ENCODE measurements at regions not wholly inside any gene's neighbourhood (a gene's known extent, or its start where the extent isn't known, plus 50 kb on each side); places are given as distances from the start of the nearest gene placed in this dataset.
A peak's percentile ranks its signal among the peaks of the same experiment; 100 is the strongest.

DNA sequence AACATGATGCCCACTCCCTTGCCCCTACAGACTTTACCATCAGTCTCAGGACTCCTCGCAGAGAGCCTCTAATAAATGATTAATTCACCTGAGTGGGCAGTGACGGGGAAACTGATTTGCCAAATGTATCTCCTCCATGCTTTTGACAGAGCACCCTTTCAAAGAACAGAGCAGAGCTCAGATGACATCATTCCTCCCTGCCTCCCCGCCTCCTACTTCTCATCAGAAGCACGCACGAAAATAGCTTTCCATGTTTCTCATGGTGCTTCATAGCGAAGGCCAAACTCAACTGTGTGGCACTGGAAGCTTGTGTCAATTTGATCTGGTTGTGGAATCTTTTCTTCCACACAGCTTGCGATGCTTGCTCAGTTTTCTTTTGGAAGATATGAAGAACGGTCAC lies 442.5 kb downstream of the RPS24 start:
- DNase-seq (ENCODE audit: low read depth), result no peak

GRCh38 chr10:78476844-78477243 lies 443.2 kb downstream of the RPS24 start:
- no peak for DNase-seq (ENCODE audit: low read depth)

DNA sequence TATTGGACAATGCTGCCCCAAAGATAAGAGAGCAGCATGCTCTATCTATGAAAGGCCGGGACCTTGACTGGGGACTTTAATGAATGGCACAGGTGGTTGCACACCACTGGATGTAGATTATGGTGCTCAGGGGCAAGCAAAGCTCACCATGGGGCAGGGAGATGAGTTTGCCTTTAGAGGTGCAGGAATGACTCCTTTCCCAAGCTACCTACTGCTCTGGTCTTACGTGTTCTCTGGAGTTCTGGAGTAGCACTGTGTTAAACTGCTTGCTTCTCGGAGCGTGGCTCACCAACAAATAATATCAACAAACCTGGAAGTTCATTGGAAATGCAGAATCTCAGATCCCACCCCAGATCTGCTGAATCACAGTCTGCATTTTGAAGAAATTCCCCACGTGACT lies 445.3 kb downstream of the RPS24 start:
- no peak for DNase-seq (ENCODE audit: low read depth)

DNA sequence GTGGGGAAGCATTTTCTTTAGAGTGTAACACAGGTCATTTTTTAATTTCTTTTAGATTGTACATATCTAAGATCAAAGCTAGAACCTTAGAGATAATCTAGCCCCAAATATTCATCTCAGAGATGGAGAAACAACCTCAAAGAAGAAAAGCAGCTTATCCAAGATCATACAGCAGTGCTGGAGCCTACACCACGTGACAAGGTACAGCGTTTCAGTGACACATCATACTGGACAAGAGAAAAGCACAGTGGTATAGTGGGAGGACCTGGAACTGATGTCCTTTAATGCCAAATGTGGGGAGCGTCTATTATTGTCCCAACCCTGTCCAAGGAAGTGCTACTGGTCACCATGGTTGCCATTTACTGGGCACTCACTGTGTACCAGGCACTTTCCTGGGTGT lies 445.8 kb downstream of the RPS24 start:
- no peak for DNase-seq (ENCODE audit: low read depth)

DNA sequence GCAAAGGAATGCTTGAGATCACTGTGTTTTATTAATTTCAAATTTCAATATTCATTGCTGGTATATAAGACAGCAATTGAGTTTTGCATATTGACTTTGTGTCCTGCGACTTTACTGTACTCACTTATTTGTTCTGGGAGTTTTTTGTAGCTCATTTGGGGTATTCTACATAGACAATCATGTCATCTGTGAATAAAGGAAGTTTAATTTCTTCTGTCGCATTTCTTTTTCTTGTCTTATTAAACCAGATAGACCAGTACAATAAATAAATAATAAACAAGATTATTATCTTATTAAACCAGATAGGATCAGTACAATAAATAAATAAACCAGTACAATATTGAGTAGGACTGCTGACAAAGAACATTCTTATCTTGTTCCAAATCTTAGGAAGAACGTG lies 448.2 kb downstream of the RPS24 start:
- DNase-seq (ENCODE audit: low read depth), result no peak

GRCh38 chr10:78483641-78484040 lies 450.0 kb downstream of the RPS24 start:
- no peak for DNase-seq (ENCODE audit: low read depth)

- DNase-seq (ENCODE audit: low read depth), result no peak
Observed at GRCh38 chr10:78489034-78489433, 455.4 kb downstream of the RPS24 start.

DNA sequence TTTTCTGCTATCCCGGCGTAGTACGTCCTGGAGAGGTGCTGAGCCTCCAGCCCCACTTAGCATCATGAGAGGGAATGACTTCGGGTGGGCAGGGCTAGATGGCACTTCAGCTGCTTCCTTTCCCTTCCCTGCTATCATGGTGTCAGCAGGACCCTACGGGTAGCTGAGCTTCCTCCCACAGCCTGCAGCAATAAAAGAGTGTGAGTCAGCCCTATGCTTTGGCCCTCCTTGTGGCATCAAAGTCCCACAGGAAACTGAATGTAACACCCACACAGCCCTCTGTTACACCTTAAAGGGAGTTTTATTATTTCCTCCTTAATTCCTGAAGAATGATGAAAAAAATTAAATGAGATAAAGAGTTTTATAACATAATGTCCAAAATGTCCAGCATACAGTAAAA lies 458.1 kb downstream of the RPS24 start:
- peak; percentile 68 for DNase-seq (ENCODE audit: low read depth)

DNA sequence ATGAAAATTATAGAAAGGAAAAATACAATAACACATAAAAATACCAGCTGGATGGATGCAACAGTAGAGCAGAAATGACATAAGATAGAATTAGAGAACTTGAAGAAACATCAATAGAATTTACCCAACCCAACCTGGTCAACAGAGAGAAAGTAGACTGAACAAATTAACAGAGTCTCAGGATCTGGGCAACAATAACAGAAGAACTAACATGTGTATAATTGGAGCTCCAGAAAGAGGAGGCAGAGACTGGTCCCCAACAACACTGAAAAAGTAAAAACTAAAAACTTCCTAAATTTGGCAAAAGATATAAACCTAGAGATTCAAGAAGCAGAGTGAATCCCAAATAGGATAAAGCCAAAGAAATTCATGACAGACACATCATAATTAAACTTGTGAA lies 458.8 kb downstream of the RPS24 start:
- DNase-seq (ENCODE audit: low read depth), result no peak

GRCh38 chr10:78494179-78494578 lies 460.5 kb downstream of the RPS24 start:
- DNase-seq (ENCODE audit: low read depth), result no peak

DNA sequence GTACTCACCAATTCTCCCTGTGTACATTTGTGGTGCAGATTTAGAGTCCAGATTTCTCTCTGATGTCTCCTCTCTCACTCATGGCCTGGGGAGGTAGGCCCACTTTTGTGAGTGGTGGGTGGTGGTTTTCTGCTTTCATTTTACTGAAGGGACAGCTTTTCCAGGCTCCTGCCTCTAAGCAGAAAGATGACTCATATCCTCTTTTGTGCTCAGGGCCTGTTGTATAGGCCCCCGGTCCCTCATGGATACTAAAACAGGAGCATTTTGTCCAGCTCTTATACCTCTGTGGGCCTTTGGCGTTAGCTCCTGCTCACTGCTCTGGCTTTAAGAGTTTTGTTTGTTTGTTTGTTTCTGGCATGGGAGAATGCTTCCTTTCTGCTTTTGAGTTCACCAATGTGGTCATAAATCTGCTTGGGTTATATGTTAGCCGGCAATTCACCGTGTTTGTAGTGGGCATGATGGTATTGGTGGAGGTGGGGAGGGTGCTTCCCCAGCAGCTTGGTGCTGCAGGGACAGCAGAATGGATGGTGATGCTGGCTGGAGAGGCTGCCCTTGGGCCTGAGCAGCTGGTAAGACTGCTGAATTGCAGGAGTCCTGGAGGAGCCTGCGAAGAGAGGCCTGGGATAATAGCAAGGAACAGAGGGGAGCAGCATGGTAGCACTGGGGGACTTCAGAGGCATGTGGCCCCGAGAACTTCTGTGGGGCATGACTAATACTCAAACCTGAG lies 468.7 kb downstream of the RPS24 start:
- DNase-seq (ENCODE audit: low read depth), result peak; percentile 47

DNA sequence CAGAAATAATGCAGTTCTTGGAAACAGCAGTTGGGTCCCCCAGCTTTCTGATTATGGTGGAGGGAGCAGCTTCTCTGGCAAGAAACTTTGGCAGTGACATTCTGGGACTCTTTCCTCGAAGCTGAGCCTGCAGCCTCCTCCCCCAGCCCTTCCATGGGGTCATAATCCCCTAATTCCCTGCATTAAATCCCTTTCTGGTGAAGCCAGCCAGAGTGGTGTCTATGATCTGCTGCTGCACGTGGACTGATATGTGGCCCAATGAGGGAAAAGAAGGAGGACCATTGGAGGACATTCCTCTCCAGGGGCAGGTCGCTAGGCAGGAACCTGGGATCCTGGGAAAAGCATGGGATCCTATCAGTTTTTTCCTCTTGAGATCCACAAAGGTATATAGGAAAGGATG lies 470.5 kb downstream of the RPS24 start:
- no peak for DNase-seq (ENCODE audit: low read depth)

GRCh38 chr10:78505657-78506056 lies 472.0 kb downstream of the RPS24 start:
- no peak for DNase-seq (ENCODE audit: low read depth)

DNA sequence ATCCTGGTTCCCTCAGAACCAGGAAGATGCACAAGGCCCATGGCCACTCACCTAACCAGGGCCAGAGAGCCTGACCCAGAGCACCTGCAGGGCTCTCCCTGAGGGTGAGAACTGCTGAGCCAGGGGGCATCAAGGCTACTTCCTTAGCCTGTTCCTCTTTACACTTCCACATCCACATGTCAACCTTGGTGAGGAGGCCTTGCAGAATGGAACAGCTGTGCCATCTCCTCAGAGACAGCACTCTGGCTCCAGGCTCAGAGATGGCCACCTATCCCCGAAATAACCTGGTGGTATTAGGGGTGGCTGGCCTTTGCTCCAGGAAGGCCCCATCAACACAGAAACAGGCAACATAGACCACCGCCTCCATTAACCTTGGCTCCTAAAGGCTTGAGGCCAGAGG lies 473.0 kb downstream of the RPS24 start:
- DNase-seq (ENCODE audit: low read depth), result no peak

DNA sequence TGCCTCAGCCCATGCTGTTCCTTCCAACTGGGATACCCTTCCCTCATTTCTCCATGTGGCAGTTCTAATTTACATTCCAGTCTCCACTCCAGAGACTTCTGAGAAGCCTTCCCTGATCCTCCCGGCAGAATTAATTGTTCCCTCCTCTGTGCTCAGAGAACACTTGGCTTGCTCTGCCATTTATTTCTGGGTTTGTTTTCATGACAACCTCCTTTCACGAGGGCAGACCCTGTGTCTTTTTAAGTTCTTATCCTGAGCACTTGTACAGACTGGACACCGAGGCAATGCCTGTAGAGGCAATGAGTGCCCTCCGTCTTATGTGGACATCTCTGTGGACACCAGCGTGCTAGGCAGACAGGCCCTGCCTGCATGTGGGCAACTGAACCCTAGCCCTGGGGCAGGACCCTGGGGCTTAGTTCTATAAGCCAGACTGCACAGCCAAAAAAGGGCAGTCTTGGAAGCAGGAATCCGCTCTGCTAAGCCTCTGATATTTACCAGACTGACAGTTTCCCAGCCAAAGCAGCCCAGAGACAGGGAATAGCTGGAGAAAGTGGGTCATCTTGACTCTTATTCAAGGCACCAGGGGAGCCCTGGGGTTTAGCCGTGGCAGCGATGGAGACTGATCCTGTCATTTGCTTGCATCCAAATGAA lies 474.0 kb downstream of the RPS24 start:
- DNase-seq (ENCODE audit: low read depth), result no peak

DNA sequence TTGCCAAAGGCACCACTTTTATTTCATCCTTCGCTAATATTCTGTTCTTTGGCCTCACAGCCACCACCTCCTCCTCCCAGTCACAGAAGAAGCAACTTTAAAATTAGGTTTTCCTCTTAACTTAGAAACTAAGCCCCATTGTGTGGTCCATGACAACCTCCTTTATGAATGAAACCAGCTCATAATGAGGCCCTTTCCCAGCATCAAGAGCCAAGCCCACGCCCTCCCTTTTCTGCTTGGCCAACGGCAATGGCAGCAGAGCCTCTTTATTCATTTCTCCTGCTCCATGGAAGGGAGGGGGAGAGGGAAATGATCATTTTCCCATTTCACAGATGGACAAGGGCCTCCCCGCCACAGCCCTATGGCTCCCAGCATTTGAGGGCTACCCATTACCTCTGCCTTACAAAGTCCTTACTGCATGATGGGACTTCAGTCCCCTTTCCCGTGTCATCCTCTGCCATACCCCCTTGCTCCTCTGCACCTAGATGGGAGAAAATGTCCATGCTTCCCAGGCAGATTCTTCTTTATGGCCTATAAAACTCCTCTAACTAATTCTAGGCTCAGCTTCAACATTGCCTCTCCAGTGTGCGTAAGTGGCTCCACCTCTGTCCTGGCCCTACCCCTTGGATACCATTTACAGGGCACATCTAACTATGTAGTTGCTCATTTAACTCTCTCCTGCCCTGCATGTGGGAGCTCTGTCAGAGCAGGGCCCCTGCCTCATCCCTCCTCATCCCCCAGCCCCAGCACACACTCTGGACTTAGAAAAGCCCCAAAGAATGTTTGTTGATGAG lies 475.5 kb downstream of the RPS24 start:
- DNase-seq (ENCODE audit: low read depth), result no peak

- no peak for DNase-seq (ENCODE audit: low read depth)
Observed at GRCh38 chr10:78510566-78511323, 477.1 kb downstream of the RPS24 start.

DNA sequence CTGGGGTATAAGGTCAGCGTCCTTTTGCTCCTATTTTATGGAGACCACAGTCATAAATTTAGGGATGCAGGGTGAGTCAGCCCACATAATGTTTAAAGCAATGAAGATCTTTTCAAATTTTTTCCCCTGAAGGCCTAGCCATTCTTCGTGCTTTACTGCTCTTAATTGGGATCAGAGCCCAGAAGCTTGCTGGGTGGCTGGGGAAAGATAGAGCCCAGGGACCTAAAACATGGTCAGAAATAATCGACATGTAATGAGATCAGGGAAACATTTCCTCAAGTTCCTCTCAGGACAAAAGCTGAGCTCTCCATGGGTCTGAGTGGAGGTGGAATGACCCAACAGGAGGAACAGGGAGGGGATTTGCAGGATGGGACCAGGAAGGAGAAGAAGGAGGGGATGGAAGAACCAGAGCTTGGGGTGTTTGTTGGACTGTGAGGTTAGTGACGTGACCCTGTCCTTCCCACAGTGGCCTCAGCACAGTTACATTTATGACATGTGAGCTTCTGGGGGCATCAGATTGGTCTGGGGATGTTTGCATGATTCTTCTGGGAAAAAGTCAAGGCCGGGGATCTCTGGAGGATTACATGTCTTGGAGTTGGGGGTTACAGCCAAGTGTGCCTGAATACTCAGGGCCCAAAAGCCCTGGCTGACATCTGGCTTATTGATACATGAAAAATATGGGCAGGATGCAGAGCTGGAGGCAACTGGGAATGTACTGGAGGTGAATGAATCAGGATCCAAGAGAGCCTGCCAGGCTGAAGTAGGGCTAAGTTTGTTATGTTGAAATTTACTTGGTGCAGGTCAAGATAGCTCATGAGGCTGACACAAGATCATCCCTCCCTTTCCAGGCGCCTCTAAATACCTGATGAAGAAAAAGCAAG lies 477.9 kb downstream of the RPS24 start:
- no peak for DNase-seq (ENCODE audit: low read depth)

DNA sequence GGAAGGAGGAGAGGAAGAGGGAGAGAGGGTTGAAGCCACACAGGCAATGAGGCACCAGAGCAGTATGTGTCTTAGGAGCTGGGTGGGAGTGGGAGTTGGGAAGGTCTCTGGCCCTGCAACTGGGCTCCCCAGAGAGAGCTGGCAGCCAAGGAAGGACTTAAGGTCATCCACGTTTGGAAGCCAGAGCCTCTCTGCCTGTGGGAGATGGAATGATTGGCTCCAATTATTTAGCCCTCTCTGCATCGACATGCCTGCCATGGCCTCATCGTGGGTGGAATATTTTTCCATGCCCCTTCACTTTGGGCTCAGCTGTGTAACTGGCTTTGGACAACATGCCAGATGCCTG lies 478.5 kb downstream of the RPS24 start:
- no peak for DNase-seq (ENCODE audit: low read depth)

GRCh38 chr10:78513330-78513729 lies 479.7 kb downstream of the RPS24 start:
- peak; percentile 24 for DNase-seq (ENCODE audit: low read depth)

- no peak for DNase-seq (ENCODE audit: low read depth)
Observed at GRCh38 chr10:78513986-78514385, 480.3 kb downstream of the RPS24 start.

Measured in Daoy (cell line).